Astrocyte (in vitro differentiated cells and primary cell): ENCODE measurements at regions not wholly inside any gene's neighbourhood (a gene's known extent, or its start where the extent isn't known, plus 50 kb on each side); places are given as distances from the start of the nearest gene placed in this dataset.

Source experiments
- DNase-seq: peaks from one replicate; pipeline ENCODE4 v3.0.0-alpha.2; 2010; ENCODE audit warnings: low read depth
- FAIRE-seq: peaks from 2 replicates; lab custom pipeline; 2011; peaks lifted over from hg19 to GRCh38; lab: Jason Lieb, UNC
- H2AFZ ChIP-seq: 2 replicates; pipeline ENCODE4 v1.6.0; 2012; ENCODE audit warnings: low read depth, low read length, inconsistent platforms
- H3K27ac ChIP-seq: 2 replicates; pipeline ENCODE4 v1.5.1; 2011; ENCODE audit warnings: low read depth, low read length, inconsistent platforms
- H3K27me3 ChIP-seq: 2 replicates; pipeline ENCODE4 v1.6.0; 2011; ENCODE audit warnings: low read length, inconsistent platforms; ENCODE audit not compliant: insufficient read depth
- H3K36me3 ChIP-seq: 2 replicates; pipeline ENCODE4 v1.5.1; 2011; ENCODE audit warnings: low read length, inconsistent platforms; ENCODE audit not compliant: insufficient read depth
- H3K4me1 ChIP-seq: 2 replicates; pipeline ENCODE4 v1.5.1; 2011; ENCODE audit warnings: low read length, inconsistent platforms; ENCODE audit not compliant: insufficient read depth
- H3K4me2 ChIP-seq: 2 replicates; pipeline ENCODE4 v1.6.0; 2012; ENCODE audit warnings: low read length, inconsistent platforms
- H3K4me3 ChIP-seq: 2 replicates; pipeline ENCODE4 v1.5.1; 2011; ENCODE audit warnings: low read depth, mild to moderate bottlenecking, low read length, inconsistent platforms; ENCODE audit not compliant: insufficient read depth
- H3K79me2 ChIP-seq: 2 replicates; pipeline ENCODE4 v1.6.0; 2012; ENCODE audit warnings: mild to moderate bottlenecking, low read length, inconsistent platforms; ENCODE audit not compliant: insufficient read depth
- H3K9ac ChIP-seq: 2 replicates; pipeline ENCODE4 v1.6.0; 2012; ENCODE audit warnings: mild to moderate bottlenecking, low read length, inconsistent platforms
- H3K9me3 ChIP-seq: 2 replicates; pipeline ENCODE4 v1.5.1; 2012; ENCODE audit warnings: low read depth, mild to moderate bottlenecking, low read length, inconsistent platforms; ENCODE audit not compliant: insufficient read depth
- H4K20me1 ChIP-seq: 2 replicates; pipeline ENCODE4 v1.6.0; 2012; ENCODE audit warnings: low read length, inconsistent platforms; ENCODE audit not compliant: insufficient read depth
- H3K27ac Mint-ChIP-seq: one replicate; pipeline ENCODE4 v1.8.0; 2021; ENCODE audit warnings: mild to moderate bottlenecking, mixed read lengths; ENCODE audit not compliant: unreplicated experiment
- H3K27me3 Mint-ChIP-seq: one replicate; pipeline ENCODE4 v1.8.0; 2021; ENCODE audit warnings: low read depth, mixed read lengths; ENCODE audit not compliant: unreplicated experiment
- H3K36me3 Mint-ChIP-seq: one replicate; pipeline ENCODE4 v1.8.0; 2021; ENCODE audit warnings: low read depth, mixed read lengths; ENCODE audit not compliant: unreplicated experiment
- H3K4me1 Mint-ChIP-seq: one replicate; pipeline ENCODE4 v1.8.0; 2021; ENCODE audit warnings: low read depth, mixed read lengths; ENCODE audit not compliant: unreplicated experiment
- H3K4me3 Mint-ChIP-seq: one replicate; pipeline ENCODE4 v1.8.0; 2021; ENCODE audit warnings: mild to moderate bottlenecking, moderate library complexity, mixed read lengths; ENCODE audit not compliant: unreplicated experiment
- H3K9me3 Mint-ChIP-seq: one replicate; pipeline ENCODE4 v1.8.0; 2021; ENCODE audit warnings: mild to moderate bottlenecking, mixed read lengths; ENCODE audit not compliant: unreplicated experiment
- CTCF ChIP-seq: IDR thresholded peaks from 2 replicates; pipeline ENCODE4 v1.5.1; 2011; ENCODE audit warnings: low read depth, mild to moderate bottlenecking, inconsistent platforms, low read length, moderate library complexity; ENCODE audit not compliant: insufficient read depth
- EZH2 ChIP-seq: IDR thresholded peaks from 2 replicates; pipeline ENCODE4 v1.6.1; 2012; ENCODE audit warnings: mild to moderate bottlenecking, low read length, inconsistent platforms; ENCODE audit not compliant: insufficient read depth

- no peaks in the 10 kb centered on the region for H3K9me3 ChIP-seq
- H3K4me2 ChIP-seq = no peak overlapping the region
- Mint-ChIP-seq H3K27me3 (peaks cover 4% of the 10 kb centered on the region), H3K9me3 (no peaks in the 10 kb centered on the region), H3K4me3 (no peak overlapping the region), H3K27ac (no peak overlapping the region), H3K4me1 (no peaks in the 10 kb centered on the region), H3K36me3 (no peaks in the 10 kb centered on the region)
- H4K20me1 ChIP-seq = no peaks in the 10 kb centered on the region
- DNase-seq = peak; percentile 29
- no peaks in the 10 kb centered on the region for H3K4me1 ChIP-seq
- H3K9ac ChIP-seq = no peak overlapping the region
- no peaks in the 10 kb centered on the region for H3K27me3 ChIP-seq
- no peak overlapping the region for H3K4me3 ChIP-seq
- H3K36me3 ChIP-seq = no peaks in the 10 kb centered on the region
- H3K27ac ChIP-seq = no peak overlapping the region
- TF ChIP-seq EZH2 (no peak), CTCF (no peak)
- no peaks in the 10 kb centered on the region for H3K79me2 ChIP-seq
- H2AFZ ChIP-seq = no peak overlapping the region
- no peak for FAIRE-seq
Observed at GRCh38 chr21:35548904-35549615, 500.0 kb upstream of the RUNX1 start.

- Mint-ChIP-seq H3K27ac (no peak overlapping the region), H3K27me3 (peaks cover 6% of the 10 kb centered on the region), H3K9me3 (no peaks in the 10 kb centered on the region), H3K36me3 (no peaks in the 10 kb centered on the region), H3K4me3 (no peak overlapping the region), H3K4me1 (no peaks in the 10 kb centered on the region)
- Histone ChIP-seq H2AFZ (no peak overlapping the region), H3K9ac (no peak overlapping the region), H3K9me3 (no peaks in the 10 kb centered on the region), H3K27me3 (no peaks in the 10 kb centered on the region), H3K4me2 (no peak overlapping the region), H3K27ac (no peak overlapping the region), H4K20me1 (no peaks in the 10 kb centered on the region), H3K36me3 (no peaks in the 10 kb centered on the region), H3K4me1 (no peaks in the 10 kb centered on the region), H3K4me3 (no peak overlapping the region), H3K79me2 (no peaks in the 10 kb centered on the region)
- no peak for TF ChIP-seq EZH2
- TF ChIP-seq CTCF = no peak
- DNase-seq (no peak), FAIRE-seq (no peak)
Observed at GRCh38 chr21:35547946-35548774, 499.1 kb upstream of the RUNX1 start.
